Stimulated activated CD4-positive, alpha-beta T cell treated with anti-CD3 and anti-CD28 coated beads, TNF-alpha, amount 100 ng/mL, for 24 hours (primary cell): ENCODE measurements at regions not wholly inside any gene's neighbourhood (a gene's known extent, or its start where the extent isn't known, plus 50 kb on each side); places are given as distances from the start of the nearest gene placed in this dataset.
A peak's percentile ranks its signal among the peaks of the same experiment; 100 is the strongest.

Experiments used
- DNase-seq, 3 experiments: peaks; one replicate each; pipeline ENCODE4 v3.0.0-alpha.2; 2020; ENCODE audit warnings: low read depth in 3 of 3

DNA sequence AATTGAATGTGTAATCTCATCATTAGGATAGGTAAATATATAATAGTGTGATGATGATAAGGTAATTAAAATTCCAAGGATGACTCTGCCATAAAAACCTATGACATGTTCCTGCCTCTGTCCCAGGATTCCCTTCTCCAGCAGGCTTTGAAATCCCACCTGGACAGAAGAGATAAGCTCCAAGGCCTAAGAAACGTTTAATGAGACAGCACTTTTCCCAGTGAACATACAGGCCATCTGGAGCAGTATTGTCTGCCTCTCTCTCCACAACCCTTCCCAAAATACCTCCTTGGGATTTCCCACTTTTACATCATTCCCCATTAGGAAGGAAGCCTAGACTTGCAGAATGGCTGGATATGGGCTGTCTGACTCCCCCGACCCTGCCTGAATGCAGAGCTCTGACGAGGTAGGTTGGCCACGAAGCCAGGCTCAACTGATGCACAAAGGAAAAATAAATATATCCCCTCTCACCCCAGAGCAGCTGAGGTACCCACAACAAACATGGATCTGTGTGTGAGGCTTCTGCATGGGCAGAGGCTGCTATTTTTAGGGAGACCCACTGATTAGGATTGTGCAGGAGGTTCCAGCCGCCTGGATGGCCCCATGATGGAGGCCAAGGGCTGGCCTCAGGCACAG, 71.0 kb downstream of the TMPRSS5 start:
- DNase-seq: no peak

DNA sequence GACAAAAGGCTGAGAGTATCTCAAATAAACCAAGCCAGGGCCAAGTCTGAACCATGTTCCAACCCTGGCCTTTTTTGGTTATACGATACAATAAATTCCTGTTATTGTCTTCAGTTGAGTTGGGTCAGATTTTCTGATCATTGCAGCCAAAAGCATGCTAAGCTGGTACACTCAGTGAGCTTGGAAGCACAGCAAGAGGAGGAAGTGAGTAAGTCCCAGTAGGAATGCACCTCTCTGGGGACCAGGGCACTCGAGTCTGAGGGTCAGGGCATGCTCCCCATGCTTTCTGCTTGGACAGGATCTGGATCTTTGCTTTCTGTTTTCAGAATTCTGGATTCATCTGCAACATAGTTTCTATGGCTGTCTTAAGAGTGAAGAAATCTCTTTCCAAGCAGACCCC, 73.1 kb downstream of the TMPRSS5 start:
- DNase-seq: no peak

DNA sequence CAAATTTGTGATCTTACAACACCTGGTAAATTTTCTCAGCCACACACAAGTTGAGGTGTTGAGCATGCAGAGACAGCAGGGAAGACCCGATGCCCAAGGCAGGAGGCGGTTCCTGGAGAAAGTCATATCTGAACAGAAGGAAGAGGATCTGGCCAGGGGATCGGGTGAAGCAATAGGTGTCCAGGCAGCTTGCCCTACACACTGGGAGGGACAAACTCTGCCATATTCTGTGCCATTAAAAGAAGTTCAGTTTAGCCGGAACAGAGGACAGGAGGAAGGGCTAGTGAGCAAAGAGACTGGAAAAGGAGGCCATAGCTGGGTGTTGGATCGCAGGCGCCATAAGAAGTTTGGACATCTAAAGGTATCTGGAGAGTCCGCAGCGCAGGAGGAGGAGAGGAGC, 76.5 kb downstream of the TMPRSS5 start:
- DNase-seq: no peak

DNA sequence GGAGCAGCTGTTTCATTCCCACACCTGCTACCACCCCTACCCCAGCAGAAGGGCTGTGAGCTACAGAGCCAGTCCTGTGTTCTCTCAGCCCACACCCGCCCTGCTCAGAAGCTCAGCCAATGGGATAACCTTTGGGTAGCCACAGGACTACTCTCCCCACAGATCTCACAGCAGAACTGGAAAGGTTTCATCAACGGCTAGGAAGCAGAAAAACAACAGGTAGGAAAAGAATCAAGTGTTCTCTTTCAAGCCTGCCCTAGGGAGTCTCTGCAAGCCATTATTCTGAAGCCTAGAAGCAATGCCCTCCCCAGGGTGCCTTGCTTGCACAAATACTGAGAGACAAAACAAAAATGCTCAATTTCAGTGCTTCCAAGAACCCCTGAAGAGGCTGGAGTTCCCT, 77.2 kb downstream of the TMPRSS5 start:
- DNase-seq: no peak

DNA sequence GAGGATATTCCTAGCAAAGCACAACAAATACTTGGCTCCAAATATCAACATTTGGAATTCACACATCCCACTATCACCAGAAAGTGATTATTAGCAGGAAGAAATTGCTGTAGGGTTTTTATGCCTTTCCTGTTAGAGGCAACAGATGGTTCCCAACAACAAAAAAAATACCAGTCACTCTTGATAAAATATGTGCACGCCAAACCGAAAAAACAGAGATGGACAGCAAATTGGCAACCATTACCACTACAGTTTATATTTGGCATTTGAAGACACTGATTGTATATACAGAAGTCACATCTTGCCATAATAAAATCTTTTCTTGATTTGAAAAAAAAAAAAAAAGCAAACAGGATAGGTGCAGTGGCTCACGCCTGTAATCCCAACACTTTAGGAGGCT, 78.2 kb downstream of the TMPRSS5 start:
- no peak for DNase-seq

DNA sequence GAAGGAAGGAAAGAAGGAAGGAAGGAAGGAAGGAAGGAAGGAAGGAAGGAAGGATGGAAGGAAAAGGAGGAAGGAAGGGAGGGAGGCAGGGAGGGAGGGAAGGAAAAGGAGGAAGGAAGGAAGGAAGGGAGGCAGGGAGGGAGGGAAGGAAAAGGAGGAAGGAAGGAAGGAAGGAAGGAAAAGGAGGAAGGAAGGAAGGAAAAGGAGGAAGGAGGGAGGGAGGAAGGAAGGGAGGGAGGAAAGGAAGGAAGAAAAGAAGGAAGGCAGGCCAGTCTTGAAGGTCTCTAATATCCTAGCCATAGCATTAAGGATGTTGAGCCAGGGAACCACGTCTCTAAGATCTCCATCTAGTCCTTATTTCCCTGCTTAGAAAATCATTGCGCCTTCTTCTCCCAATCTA, 78.8 kb downstream of the TMPRSS5 start:
- no peak for DNase-seq

DNA sequence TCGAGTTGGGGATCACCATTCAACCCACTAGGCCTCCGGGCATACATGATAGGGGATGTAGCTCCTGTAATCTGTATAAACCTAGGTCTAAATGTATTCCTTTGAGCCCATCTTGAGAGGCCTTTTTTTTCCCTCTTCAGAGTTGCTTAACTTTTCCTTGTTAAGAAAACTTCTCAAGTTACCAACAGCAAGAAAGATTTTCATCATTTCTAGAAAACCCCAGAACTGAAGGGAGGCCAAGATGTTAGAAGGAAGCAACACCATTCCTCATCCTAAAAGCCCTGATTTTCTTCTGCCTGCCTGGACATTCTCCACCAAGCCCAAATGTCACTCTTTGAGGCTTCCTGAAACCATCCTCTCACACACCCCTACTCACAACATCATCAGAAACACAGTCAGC, 79.4 kb downstream of the TMPRSS5 start:
- no peak for DNase-seq

DNA sequence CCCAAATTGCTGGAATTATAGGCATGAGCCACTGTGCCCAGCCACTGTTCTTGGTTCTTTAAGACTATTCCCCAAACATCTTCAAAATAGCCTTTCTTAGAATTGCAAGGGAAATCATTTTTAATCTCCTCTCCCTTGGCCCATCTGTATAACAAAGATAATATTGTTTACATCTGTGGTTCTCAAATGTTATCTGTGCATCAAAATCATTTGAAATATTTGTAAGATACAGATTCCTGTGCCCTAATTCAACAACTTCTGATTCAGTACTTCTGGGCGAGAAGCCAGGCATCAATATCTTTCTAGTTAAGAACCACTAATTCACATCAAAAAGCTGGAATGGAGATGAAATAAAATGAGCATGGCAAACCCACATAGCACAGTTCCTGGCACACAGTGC, 83.0 kb downstream of the TMPRSS5 start:
- no peak for DNase-seq

DNA sequence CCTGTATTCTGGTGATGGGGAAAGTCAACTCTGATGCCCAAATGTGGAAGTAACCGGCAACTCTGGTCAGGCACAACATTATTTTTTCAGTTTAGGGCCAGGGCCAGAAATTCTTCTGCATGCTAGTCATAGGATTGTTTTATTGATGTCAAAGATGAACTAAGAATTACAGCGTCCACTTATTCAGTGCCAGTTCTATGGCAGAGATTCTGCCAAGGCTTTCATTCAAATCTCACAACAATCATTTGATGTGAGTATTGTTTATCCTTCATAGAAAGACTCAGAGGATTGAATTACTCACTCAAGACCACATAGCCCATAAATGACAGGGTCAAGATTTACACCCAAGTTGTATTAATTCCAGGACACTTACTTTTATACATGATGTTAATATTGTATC, 87.7 kb downstream of the TMPRSS5 start:
- no peak for DNase-seq

DNA sequence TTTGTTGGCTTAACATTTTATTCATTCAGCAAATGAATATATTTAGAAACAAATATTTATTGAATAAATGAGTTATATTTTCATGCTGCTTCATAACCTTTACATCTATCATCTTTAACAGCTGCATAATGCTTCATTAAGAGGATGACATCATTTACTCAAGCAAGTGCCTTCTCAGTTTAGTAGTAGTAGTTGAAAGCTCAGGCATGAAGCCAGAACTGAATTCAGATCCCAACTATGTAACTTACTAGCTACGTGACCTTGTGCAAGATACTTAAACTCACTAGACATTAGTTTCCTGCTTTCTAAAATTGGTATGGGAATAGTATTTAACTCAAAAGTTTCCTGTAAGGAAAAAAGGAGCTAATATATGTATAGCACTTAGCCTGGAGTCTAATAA, 90.3 kb downstream of the TMPRSS5 start:
- DNase-seq: no peak

DNA sequence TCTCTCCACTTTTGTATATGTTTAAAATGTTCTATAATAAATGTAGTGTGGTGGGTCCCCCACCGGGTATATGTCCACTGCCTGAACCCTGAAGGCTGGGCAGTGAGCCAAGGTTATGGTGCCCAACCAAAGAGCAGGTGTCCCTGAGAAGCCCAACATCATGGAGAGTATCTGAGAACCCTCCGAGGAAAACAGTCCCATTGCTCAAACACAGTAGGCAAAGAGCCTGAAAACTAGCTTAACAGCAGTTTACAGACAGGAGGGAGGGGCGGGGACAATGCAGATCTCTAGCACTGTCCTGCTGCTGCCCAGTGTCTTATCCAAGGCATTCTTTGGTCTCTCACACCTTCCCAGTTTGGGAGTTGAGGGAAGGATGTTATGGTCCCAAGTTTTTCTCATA, 91.0 kb downstream of the TMPRSS5 start:
- DNase-seq: no peak

DNA sequence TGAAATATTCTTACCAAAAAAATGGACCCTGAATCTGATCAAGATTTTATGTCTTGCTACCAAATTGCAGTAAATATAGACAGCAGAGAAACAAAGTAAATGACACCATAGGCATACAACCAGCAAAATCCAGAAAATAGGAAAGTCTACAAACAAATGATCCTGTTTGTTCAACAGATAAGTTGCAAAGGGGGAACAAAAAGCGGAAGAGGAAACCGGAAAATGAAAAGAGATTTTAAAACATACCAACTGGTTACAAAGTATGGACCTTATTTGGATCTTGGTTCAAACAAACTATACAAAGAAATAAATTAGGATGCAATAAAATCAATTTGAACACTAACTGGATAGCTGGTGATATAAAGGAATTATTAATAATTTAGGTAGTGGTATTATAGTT, 92.0 kb downstream of the TMPRSS5 start:
- no peak for DNase-seq

DNA sequence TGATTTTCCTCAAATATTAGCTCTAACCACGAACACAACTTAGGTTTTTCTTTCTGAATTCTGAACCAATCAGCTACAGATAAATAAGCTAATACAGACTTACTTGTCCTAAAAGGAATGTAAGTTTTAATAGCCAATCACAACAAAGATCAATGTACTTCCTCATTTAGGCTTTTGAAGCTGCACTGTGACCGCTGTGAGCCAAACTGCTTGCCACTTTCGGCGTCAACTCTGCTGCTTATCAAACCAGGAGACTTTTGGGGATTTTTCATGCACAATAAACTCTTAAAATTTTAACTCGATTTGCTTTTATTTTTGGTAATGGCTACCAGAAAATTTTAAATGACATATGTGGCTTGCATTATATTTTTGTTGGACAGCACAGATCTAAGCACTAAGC, 92.5 kb downstream of the TMPRSS5 start:
- no peak for DNase-seq

DNA sequence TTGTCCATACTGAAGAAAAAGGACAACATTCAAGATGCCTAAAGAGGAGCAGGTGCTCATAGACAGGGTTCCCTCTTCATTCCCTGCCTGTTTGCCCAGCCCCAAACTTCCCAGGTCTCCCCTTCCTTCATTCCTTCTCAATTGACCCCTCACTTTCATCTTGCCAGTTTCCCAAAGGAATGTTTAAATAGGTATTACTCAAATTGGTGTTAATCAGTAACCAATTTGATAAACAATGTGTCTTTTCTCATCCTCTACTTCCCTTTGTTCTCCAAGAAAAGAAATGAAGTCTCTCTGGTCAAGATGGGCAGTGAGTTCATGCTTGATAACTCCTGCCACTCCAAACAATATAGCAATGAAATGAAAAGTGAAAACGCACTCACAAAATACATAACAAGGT, 101.9 kb downstream of the TMPRSS5 start:
- DNase-seq: no peak

DNA sequence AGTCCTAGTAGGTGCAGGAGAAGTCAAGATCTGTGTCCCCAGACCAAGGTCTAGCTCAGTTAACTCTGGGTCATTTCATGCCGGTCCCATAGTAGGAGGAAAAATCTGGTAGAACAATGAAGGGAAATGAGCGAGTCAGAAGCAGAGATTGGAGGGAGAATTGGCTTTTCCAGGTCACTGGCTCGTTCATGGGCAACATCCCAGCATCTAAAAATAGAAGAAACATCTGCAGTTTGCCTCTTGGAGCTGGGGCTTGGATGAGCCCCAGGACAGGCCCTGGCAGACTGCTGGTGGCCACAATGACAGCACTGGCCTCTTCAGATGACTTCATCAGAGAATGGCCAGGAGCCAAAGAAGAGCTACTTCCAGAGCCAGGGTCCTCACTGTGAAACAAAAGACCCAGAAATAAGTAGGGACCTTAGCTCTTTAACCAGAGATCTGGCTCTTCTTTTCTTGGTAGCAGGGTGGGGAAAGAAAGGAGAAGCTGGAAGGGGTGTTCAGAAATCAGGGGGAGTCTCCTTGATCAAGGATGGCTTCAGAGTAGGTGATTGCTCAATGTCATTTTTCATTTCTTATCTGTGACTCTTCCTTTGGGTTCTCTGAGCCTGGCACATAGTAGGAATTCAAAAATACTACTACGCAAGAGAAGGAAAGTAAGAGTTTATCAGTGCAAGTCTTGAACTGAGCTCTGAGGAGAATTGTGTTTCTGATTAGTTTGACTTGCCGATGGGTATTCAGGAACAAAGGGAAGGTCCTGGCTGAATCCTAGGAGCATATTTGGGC, 102.6 kb downstream of the TMPRSS5 start:
- DNase-seq: no peak

DNA sequence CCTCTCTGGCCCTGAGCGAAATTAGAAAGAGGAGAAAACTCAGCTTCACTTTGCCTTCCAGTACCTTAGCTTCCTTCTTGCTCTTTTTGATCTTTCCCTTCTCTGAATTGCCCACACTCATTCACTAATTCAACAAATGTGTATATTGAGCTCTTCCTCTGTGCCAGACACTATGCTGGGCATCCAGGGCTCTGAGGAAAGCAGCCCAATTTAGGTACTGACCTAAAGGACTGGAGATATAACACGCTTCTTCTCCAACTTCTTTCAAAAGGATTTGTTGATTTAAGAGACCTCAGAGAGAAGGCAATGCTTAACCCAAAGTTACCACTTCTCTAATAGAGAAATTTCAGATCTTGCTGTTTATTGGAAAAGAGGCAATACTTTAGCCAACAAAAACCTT, 103.6 kb downstream of the TMPRSS5 start:
- DNase-seq: no peak

DNA sequence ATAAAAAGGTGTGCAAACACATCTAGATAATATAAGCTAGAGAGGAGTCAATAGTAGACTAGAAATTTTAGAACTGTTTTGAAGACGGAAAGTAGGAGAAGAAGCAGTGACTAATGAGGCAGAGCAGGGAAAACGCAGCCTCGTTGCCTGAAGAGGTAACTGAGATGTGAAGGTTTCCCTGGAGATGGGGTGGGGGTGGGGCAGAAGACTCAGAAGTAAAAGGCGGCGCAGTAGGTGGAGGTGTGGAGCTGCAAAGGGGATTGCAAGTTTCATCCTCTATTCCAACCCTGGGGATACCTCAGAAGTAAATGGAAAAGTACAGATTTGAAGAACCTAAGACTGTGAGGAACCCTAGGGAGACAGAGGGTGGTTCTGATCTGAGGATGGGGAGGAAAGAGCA, 109.5 kb downstream of the TMPRSS5 start:
- DNase-seq: no peak

DNA sequence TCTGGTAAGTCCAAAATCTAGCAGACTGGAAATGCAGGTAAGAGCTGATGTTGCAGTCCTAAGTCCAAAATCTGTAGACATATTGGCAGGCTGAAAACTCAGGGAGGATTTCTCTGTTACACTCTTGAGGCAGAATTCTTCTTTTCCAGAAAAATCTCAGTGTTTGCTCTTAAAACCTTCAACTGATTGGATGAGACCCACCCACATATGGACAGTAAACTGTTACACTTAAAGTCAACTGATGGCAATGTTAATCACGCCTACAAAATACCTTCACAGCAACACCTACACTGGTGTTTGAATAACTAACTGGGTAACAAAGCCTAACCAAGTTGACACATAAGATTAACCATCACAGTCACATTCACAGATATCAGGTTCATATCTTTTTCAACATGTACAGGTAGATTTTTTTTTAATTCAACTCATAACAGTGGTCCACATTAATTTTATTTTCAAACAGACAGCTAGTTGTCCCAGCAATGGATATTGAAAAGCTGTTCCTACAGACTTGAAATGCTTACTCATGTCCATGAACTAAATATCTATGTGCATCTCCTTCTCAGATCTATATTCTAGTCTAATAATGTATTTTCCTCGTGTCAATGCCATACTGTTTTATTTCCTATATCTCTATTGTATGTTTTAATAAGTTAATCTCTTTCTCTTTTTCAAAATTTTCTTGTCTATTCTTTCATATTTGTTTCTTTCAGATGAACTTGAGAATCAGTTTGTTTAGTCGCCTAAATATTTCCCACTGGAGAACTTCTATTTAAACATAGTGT, 110.1 kb downstream of the TMPRSS5 start:
- no peak for DNase-seq

DNA sequence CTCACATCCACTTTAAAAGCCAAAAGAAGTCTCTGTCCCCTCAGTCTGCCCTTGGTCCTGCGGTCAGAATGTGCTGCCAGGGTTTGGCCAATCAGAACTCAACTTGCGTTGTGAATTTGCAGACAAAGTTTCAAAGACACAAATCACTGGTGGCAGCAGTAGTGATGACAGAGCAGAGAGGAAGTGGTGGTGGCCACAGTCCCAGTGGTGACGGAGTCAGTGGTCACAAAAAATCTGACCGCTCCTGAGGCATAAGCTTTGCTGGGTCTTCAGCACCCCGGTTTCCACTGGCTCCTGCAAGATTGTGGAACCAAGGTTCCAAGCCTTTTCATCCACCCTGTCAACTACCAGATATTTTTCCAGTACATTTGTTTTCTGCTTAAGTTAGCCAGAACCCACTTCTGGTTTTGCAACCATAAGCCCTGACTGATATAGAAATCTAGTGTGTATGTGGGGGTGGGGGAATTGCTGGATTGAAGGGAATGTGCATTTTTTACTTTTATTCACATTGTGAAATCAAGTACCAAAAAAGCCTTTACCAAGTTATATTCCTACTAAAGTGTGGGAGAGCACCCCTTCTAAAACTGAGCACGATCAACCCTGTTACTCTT, 112.3 kb downstream of the TMPRSS5 start:
- no peak for DNase-seq

DNA sequence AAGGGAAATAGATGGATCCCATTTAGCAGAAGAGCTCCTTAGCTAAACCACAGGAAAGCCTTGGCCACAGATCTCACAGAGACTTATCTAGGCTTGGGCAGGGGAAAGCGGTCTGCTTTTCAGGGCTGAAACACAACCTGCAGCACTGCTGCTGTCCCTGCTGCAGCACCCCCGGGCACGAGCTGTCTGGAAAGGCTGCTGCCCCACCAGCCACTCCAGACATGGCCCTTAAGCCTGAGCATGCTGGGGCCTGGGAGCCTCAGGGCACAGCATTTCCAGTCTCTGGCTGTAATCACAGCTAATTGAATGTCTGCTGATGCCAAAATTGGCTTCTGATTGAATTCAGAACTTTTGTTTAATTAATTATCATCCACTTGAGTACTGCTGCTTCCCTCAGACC, 115.0 kb downstream of the TMPRSS5 start:
- DNase-seq: no peak

DNA sequence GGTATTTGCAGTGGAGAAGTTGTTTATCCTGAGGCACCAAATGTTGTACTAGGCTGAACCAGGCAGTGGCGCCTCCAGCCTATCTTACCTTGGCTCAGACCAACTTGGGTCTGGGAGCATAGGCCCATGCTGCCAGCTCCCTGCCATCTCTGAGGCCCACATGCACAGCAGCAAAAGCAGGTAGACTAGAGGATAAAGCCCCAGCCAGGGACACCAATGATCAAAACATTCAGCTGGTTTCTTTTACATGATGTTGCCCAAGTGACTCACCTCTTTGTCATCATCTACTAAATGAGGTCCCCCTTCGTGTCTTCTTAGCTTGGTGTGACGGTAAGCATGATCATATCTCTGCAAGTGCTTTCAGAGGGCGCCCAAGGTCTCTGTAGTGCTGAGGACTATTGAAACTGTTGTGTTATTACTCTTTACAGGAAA, 112.1 kb upstream of the DRD2 start:
- peak in 1 of 3 experiments; percentile 29 for DNase-seq

DNA sequence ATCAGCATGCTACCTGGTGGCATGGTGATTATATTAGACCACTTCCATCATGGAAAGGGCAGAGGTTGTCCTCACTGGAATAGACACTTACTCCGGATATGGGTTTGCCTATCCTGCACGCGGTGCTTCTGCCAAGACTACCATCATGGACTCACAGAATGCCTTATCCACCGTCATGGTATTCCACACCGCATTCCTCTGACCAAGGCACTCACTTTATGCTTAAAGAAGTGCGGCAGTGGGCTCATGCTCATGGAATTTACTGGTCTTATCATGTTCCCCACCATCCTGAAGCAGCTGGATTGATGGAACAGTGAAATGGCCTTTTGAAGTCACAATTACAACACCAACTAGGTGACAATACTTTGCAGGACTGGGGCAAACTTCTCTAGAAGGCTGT, 109.2 kb upstream of the DRD2 start:
- no peak for DNase-seq

DNA sequence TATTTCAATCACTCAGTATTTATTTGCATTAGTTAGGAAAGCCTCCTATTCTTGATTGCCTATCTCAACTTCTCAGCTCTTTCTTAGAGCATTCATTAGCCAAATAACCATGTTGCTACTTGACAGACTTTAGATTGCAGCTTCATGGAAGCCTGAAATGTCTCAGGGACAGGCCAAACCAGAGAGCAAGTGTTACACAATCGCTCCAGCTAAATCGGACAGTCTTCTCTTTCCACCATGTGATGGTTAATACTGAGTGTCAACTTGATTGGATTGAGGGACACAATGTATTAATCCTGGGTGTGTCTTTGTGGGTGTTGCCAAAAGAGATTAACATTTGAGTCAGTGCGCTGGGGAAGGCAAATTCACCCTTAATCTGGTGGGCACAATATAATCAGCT, 106.5 kb upstream of the DRD2 start:
- DNase-seq: no peak
